ENCODE measurements at regions not wholly inside any gene's neighbourhood (a gene's known extent, or its start where the extent isn't known, plus 50 kb on each side); places are given as distances from the start of the nearest gene placed in this dataset.

- H3K27me3 Mint-ChIP-seq, result no peaks in the 10 kb centered on the region
- H3K27ac Mint-ChIP-seq, result no peak overlapping the region
- CTCF ChIA-PET, result no interaction called here
- H3K9me3 Mint-ChIP-seq, result peaks cover 10% of the 10 kb centered on the region
- H3K36me3 Mint-ChIP-seq (ENCODE audit: low read depth), result no peaks in the 10 kb centered on the region
- no peak overlapping the region for H3K4me3 Mint-ChIP-seq
- H3K4me1 Mint-ChIP-seq, result no peaks in the 10 kb centered on the region
- DNase-seq, result no peak
- POLR2A ChIA-PET, result no interaction called here
These were observed 282.6 kb downstream of the ELAVL2 start for GRCh38 chr9:23543419-23543818.

DNA sequence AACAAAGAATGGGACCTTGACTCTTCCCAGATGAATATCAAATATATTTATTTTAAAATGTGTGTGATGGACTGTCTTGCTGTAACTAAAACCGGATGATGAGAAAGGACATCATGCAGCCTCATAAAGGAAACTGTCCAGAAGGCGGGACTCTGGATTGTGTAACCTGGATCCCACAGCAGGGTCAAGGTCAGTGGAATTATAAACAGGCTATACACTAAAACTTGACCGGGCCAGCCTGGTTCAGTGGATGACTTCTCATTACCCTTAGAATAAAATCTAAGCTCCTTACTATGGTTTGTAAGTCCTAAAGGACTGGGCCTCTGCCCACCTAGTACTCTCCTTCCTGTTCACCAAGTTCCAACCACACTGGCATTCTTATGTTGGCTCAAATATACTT, 280.3 kb downstream of the ELAVL2 start:
- DNase-seq, result no peak
- POLR2A ChIA-PET, result no interaction called here
- Mint-ChIP-seq H3K9me3 (peaks cover 14% of the 10 kb centered on the region), H3K36me3 (ENCODE audit: low read depth) (no peaks in the 10 kb centered on the region), H3K4me3 (no peak overlapping the region), H3K27me3 (no peaks in the 10 kb centered on the region), H3K4me1 (no peaks in the 10 kb centered on the region), H3K27ac (no peak overlapping the region)
- CTCF ChIA-PET, result no interaction called here

DNA sequence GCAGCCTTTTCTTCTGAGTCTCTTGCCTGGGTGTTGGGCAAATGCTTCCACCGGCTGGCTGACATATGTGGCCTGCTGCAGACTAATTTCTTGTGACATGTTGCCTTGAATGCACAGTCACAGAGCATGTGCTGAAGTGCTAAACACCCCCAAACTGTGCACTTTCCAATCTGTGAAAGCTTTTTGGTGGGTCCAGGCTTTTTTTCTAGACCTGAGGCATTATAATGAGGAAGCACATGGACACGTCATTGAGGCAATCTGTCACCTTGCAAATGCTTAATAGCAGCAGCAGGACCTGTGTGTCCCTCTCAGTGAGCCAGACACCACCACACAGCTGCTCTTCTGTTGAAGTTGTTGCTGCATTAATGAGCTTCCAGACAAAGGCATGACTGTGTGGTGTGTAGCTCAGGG, 274.7 kb downstream of the ELAVL2 start:
- ChIA-PET POLR2A (no interaction called here), CTCF (no interaction called here)
- Mint-ChIP-seq H3K9me3 (peaks cover 9% of the 10 kb centered on the region), H3K4me3 (no peak overlapping the region), H3K4me1 (no peaks in the 10 kb centered on the region), H3K27me3 (no peaks in the 10 kb centered on the region), H3K27ac (no peak overlapping the region), H3K36me3 (ENCODE audit: low read depth) (no peaks in the 10 kb centered on the region)
- DNase-seq, result no peak

DNA sequence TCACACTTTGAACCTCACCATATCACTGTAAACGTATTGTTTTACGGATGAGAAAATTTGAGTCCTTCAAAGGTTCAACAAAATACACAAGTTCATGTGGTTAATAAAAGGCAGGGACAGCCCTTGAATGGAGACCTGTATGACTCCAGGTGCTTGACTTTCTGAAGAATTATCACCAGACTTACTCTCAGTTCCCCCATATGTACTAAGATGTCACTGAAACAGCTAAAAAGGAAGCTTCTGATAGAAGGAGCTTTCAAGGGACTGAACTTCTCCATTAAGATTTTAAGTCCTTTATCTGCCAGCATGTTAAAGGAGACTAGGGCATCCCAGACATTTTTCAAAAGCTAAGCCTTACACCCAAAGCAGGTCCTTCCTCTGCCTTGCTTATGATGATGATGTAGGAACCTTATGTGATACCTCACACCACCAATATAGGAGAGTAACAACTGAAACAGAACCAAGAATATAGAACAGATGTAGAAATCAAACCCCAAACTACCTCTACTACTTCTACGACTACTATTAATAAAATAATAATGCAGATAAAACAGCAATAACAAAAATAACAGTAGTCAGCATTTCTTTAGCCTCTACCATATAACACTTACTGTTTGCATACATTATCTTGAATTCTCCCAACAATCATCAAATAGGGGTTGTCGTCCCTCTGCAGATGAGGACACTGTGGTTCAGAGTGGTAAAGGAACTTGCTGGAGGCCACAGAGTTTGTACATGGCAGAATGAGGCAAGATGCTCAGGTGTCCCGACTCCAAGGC, 273.9 kb downstream of the ELAVL2 start:
- no peak for DNase-seq
- no peaks in the 10 kb centered on the region for H3K4me1 Mint-ChIP-seq
- CTCF ChIA-PET, result no interaction called here
- H3K9me3 Mint-ChIP-seq, result peaks cover 4% of the 10 kb centered on the region
- H3K27ac Mint-ChIP-seq, result no peak overlapping the region
- no peaks in the 10 kb centered on the region for H3K27me3 Mint-ChIP-seq
- H3K4me3 Mint-ChIP-seq, result no peak overlapping the region
- H3K36me3 Mint-ChIP-seq (ENCODE audit: low read depth), result no peaks in the 10 kb centered on the region
- POLR2A ChIA-PET, result no interaction called here

DNA sequence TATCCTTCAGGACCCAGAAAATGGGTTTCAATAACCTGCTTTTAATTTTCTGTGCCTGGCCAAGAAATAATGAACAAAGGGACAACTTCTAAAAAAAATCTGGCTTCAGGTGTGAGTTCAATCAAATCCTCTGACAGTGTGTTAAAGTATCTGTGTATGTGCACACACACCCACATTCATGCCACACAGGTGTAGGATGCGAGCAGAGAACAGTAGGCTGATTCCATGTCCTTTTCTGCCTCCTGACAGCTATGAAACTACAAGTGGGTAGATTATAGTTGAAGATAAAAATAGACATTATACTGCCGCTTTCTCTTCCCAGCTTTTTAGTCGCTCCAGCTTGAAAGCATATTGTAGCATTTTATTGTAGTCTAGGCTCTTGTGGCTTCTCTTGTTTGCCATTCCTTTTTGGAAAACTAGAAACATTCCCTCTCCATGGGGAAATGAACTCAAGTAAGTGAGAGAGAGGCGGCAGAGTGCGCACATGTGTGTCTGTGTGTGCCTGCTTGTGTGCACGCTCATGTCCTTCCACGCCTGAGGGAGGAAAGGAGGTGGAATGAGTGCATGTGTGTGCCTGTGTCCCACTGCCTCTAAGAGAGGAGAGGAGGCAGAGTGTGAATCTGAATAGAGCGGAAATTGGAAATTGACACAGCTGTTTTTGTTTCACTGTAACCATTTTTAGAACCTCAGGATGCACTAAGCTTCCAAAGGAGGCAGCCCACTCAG, 273.0 kb downstream of the ELAVL2 start:
- no peak overlapping the region for H3K27ac Mint-ChIP-seq
- no peak overlapping the region for H3K4me3 Mint-ChIP-seq
- H3K27me3 Mint-ChIP-seq, result no peaks in the 10 kb centered on the region
- peaks cover 4% of the 10 kb centered on the region for H3K9me3 Mint-ChIP-seq
- ChIA-PET CTCF (no interaction called here), POLR2A (no interaction called here)
- H3K36me3 Mint-ChIP-seq (ENCODE audit: low read depth), result no peaks in the 10 kb centered on the region
- H3K4me1 Mint-ChIP-seq, result no peaks in the 10 kb centered on the region
- DNase-seq, result no peak

GRCh38 chr9:23554686-23555085, 271.4 kb downstream of the ELAVL2 start:
- H3K4me3 Mint-ChIP-seq, result no peak overlapping the region
- H3K9me3 Mint-ChIP-seq, result peaks cover 4% of the 10 kb centered on the region
- no peak for DNase-seq
- ChIA-PET CTCF (no interaction called here), POLR2A (no interaction called here)
- no peak overlapping the region for H3K27ac Mint-ChIP-seq
- H3K4me1 Mint-ChIP-seq, result no peaks in the 10 kb centered on the region
- no peaks in the 10 kb centered on the region for H3K27me3 Mint-ChIP-seq
- H3K36me3 Mint-ChIP-seq (ENCODE audit: low read depth), result no peaks in the 10 kb centered on the region

DNA sequence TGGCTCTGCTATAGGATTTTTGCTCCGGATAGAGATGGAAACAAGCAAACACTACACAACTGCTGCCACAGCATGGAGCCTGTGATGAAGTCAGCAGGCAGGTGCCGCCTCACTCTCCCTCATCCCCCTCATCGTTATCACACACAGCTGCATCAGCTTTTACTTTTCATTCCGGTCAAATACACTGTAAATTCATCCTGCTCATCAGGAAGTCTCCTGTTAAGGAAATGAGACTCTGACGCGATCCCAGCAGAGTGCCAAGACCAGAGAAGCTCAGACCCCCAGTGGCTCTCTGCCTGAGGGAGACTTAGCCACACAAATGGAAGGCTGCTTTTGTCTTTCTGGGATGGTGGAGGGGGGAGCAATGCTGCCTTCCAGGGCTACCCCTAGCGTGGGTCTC, 270.2 kb downstream of the ELAVL2 start:
- POLR2A ChIA-PET, result no interaction called here
- H3K27ac Mint-ChIP-seq, result no peak overlapping the region
- H3K27me3 Mint-ChIP-seq, result no peaks in the 10 kb centered on the region
- no peaks in the 10 kb centered on the region for H3K36me3 Mint-ChIP-seq (ENCODE audit: low read depth)
- H3K9me3 Mint-ChIP-seq, result no peaks in the 10 kb centered on the region
- no peaks in the 10 kb centered on the region for H3K4me1 Mint-ChIP-seq
- H3K4me3 Mint-ChIP-seq, result no peak overlapping the region
- CTCF ChIA-PET, result no interaction called here
- DNase-seq, result no peak

- POLR2A ChIA-PET, result no interaction called here
- H3K4me1 Mint-ChIP-seq, result no peaks in the 10 kb centered on the region
- no peak for DNase-seq
- no peaks in the 10 kb centered on the region for H3K27me3 Mint-ChIP-seq
- H3K36me3 Mint-ChIP-seq (ENCODE audit: low read depth), result no peaks in the 10 kb centered on the region
- CTCF ChIA-PET, result no interaction called here
- no peak overlapping the region for H3K4me3 Mint-ChIP-seq
- no peak overlapping the region for H3K27ac Mint-ChIP-seq
- no peaks in the 10 kb centered on the region for H3K9me3 Mint-ChIP-seq
These were observed 269.6 kb downstream of the ELAVL2 start for GRCh38 chr9:23556459-23556858.

GRCh38 chr9:23557689-23558088, 268.4 kb downstream of the ELAVL2 start:
- POLR2A ChIA-PET, result no interaction called here
- H3K4me1 Mint-ChIP-seq, result no peaks in the 10 kb centered on the region
- H3K9me3 Mint-ChIP-seq, result no peaks in the 10 kb centered on the region
- H3K27me3 Mint-ChIP-seq, result no peaks in the 10 kb centered on the region
- CTCF ChIA-PET, result no interaction called here
- no peak for DNase-seq
- H3K36me3 Mint-ChIP-seq (ENCODE audit: low read depth), result no peaks in the 10 kb centered on the region
- H3K4me3 Mint-ChIP-seq, result no peak overlapping the region
- no peak overlapping the region for H3K27ac Mint-ChIP-seq

DNA sequence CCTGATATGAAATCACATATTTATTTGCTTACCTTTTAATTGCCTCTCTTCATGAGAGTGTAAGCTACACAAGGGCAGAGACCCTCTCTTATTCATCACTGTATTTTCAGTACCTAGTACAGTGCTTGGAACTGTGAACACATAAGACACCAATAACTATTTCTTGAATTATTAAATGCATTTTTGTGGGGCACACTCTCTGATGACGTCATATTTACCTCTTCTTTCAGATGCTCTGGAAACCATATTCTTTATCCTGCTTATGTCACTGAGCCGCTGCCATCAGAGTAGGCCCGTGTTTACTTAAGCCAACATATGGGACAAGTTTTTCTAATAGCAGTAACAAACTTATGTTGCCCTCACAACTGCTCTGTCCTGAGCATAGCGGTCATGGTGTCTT, 266.5 kb downstream of the ELAVL2 start:
- POLR2A ChIA-PET, result no interaction called here
- Mint-ChIP-seq H3K36me3 (ENCODE audit: low read depth) (no peaks in the 10 kb centered on the region), H3K27me3 (no peaks in the 10 kb centered on the region), H3K9me3 (no peaks in the 10 kb centered on the region), H3K4me3 (no peak overlapping the region), H3K27ac (no peak overlapping the region), H3K4me1 (no peaks in the 10 kb centered on the region)
- no peak for DNase-seq
- CTCF ChIA-PET, result no interaction called here

GRCh38 chr9:23563517-23563916, 262.5 kb downstream of the ELAVL2 start:
- Mint-ChIP-seq H3K36me3 (ENCODE audit: low read depth) (no peaks in the 10 kb centered on the region), H3K27ac (no peak overlapping the region), H3K4me1 (no peaks in the 10 kb centered on the region), H3K9me3 (peaks cover 3% of the 10 kb centered on the region), H3K27me3 (no peaks in the 10 kb centered on the region), H3K4me3 (no peak overlapping the region)
- POLR2A ChIA-PET, result no interaction called here
- CTCF ChIA-PET, result interaction anchor here (0.9 kb wide), 1 partner anchor 21 kb away, joined by 3 read pairs; no protein-coding TSS in a partner anchor
- no peak for DNase-seq

- no peaks in the 10 kb centered on the region for H3K27me3 Mint-ChIP-seq
- no peak overlapping the region for H3K27ac Mint-ChIP-seq
- no peak for DNase-seq
- CTCF ChIA-PET, result no interaction called here
- H3K4me1 Mint-ChIP-seq, result no peaks in the 10 kb centered on the region
- no peaks in the 10 kb centered on the region for H3K36me3 Mint-ChIP-seq (ENCODE audit: low read depth)
- POLR2A ChIA-PET, result no interaction called here
- peaks cover 8% of the 10 kb centered on the region for H3K9me3 Mint-ChIP-seq
- H3K4me3 Mint-ChIP-seq, result no peak overlapping the region
These were observed 258.4 kb downstream of the ELAVL2 start for GRCh38 chr9:23567516-23568165.

GRCh38 chr9:23571414-23572104, 254.5 kb downstream of the ELAVL2 start:
- Mint-ChIP-seq H3K36me3 (ENCODE audit: low read depth) (no peaks in the 10 kb centered on the region), H3K4me3 (no peak overlapping the region), H3K27ac (no peak overlapping the region), H3K9me3 (peaks cover 8% of the 10 kb centered on the region), H3K4me1 (no peaks in the 10 kb centered on the region), H3K27me3 (no peaks in the 10 kb centered on the region)
- POLR2A ChIA-PET, result no interaction called here
- CTCF ChIA-PET, result no interaction called here
- no peak for DNase-seq
